WI38 (cell line): ENCODE measurements at regions not wholly inside any gene's neighbourhood (a gene's known extent, or its start where the extent isn't known, plus 50 kb on each side); places are given as distances from the start of the nearest gene placed in this dataset.

ENCODE experiments used
- H3K4me3 ChIP-seq: 2 replicates; pipeline ENCODE4 v1.5.1; 2011; ENCODE audit warnings: low read depth, mild to moderate bottlenecking, control low read depth, low read length
- CTCF ChIP-seq: IDR thresholded peaks from 2 replicates; pipeline ENCODE4 v1.5.1; 2012; ENCODE audit warnings: low read depth, mild to moderate bottlenecking, control low read depth, low read length

DNA sequence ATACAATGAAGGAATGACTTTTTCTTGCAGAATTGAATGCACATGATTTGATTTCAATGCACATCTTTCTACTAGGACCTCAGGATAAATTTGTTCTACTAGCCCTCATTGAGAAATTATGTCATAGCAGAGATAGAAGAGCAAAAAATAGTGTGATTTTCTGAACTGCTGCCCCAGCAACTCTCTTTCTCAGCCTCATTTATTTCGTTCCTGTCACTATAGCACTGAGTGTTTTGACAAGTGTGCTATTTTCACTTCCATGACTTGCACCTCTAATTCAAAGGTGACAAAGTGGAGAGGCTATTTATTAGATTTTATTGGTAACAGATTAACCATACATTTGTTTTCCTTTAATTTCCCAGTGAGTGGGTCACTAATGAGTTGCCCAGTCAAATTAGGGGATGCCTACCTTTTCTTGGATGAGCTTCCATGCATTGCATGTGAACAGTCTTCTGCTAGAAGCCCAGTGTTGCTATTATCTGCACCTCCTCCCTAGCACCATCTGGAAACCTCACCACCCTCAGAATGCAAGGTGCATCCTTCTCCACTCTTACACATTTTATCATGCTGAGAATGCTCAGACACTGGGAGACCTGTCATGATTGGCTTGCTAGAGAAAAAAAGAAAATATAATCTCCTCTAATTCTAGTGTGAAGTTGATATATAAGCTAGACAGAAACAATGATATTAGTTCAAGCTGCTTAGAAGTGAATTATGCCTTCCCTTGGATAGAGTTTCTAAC is 119.6 kb upstream of the CTTNBP2 start:
- no peak for TF ChIP-seq CTCF
- H3K4me3 ChIP-seq, result no peak overlapping the region

DNA sequence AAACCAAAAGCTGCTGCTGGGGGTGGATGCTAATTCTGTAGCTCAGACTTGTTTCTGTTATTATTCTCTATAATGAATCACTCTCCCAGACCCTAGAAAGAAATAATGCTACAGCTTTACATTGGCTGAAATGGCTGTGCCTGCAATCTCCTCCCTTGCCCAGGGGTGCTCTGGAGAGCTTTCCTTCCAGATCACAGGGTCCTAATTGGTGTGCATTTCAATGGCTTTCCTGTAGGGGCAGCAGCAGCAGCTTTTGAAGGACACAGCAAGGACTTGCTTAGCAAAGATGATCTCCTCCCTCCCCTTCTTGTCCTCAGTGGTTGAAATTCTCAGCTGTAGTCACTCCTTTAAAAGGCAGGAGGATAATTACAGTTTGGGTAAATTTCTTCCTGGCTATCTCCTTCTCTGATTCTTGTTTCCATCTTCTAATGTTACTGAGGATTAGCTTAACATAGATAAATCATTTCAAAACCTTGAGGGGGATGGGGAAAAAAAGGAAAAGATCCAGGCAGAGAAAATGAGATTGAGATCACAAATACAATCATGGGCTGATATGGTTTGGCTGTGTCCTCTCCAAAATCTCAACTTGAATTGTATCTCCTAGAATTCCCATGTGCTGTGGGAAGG is 120.2 kb upstream of the CTTNBP2 start:
- TF ChIP-seq CTCF, result peak; percentile 50
- H3K4me3 ChIP-seq, result no peak overlapping the region

DNA sequence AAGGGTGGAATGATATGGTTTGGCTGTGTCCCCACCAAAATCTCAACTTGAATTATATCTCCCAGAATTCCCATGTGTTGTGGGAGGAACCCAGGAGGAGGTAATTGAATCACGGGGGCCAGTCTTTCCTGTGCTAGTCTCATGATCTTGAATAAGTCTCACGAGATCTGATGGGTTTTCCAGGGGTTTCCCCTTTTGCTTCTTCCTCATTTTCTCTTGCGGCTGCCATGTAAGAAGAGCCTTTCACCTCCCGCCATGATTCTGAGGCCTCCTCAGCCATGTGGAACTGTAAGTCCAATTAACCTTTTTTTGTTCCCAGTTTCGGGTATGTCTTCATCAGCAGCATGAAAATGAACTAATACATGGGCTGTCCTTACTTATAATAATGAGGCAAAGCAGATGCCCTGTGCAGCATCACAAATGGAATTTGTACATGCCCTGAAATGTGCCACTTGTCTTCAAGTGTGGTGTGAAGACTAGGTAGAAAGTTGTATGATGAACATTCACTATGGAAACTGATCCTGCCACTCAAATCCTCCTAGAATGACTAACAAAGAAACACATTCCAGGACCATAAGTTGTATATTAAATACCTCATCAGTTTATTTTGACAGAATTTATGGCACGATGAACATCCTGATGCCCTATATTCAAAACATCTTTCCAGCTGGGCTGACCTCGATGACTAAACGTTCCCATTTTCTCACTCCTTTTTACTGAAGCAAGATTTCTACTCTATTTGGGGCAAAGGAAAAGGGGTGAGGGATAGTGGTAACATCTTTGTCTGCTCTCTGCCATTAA is 122.8 kb upstream of the CTTNBP2 start:
- no peak overlapping the region for H3K4me3 ChIP-seq
- no peak for TF ChIP-seq CTCF

- TF ChIP-seq CTCF, result no peak
- no peak overlapping the region for H3K4me3 ChIP-seq
These were observed 124.9 kb upstream of the CTTNBP2 start for GRCh38 chr7:117997862-117998825.

GRCh38 chr7:118000480-118001202 is 127.4 kb upstream of the CTTNBP2 start:
- TF ChIP-seq CTCF, result no peak
- H3K4me3 ChIP-seq, result no peak overlapping the region

- TF ChIP-seq CTCF, result no peak
- H3K4me3 ChIP-seq, result no peak overlapping the region
These were observed 130.2 kb upstream of the CTTNBP2 start for GRCh38 chr7:118003476-118003875.
